Lung microvascular endothelial cell (primary cell): ENCODE measurements at regions not wholly inside any gene's neighbourhood (a gene's known extent, or its start where the extent isn't known, plus 50 kb on each side); places are given as distances from the start of the nearest gene placed in this dataset.
"Not testable (repeated sequence)": the region's sequence is repeated elsewhere in the genome, so short reads cannot be mapped to it uniquely, and the experiment has no call there.

ENCODE experiments used
- DNase-seq, 2 donors: peaks; one replicate each; pipeline versions ENCODE4 v3.0.0 to v3.0.0-alpha.2; 2010; ENCODE audit warnings: low read depth in 2 of 2

DNA sequence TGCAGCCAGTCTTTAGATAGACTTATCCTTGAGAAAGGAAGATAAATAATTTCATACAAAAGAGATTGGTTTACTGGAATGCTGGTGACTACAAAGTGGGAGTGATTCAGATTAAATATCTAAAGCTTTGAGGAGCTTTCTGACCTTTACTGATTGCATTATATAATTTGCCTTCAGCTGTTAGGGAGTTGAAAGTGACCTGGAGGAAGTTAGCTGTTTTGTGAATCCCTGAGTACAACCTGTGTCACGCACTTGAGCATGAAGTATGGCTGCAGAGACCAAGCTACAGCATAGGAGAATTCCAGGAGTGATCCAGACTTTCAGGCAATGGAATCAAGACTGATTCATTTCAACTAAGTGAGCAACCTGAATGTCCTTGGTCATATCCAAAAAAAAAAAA, 1848.3 kb upstream of the RAG2 start:
- DNase-seq: no peak

DNA sequence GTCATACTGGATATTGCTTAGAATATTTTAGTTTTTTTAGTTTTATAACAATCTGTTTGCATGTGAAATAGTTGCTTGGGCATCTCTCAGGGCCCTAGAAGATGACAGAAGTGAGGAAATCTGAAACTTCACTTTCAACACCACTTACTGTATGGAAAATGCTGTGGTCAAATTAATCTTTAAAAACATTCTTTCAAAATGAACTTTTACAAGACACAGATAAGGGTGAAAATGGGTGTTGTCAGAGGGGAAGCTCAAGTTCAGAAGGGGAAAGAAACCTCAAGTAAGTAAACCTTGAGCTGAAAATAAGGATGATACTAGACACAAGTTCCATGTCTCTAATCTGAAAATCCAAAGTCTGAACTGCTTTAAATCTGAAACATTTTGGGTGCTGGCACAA, 1840.1 kb upstream of the RAG2 start:
- no peak for DNase-seq

DNA sequence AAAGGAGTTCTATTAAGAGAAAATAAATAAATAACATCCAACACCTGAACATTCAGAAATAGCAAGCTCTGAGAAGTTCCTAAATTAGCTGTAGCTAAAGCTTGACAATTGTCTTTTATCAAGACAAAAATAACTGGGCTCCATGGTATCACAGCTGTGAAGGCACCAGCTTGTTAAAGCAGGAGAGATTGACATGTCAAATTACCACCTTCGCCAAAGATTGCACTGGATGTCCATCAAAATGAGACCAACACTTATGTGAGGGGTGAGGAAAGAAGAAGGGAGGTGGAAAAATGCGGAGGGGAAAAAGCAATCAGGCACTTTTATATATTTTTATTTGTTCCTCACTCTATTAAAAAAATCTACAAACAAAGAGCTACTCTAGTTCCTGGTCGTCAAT, 1827.5 kb upstream of the RAG2 start:
- DNase-seq: no peak

DNA sequence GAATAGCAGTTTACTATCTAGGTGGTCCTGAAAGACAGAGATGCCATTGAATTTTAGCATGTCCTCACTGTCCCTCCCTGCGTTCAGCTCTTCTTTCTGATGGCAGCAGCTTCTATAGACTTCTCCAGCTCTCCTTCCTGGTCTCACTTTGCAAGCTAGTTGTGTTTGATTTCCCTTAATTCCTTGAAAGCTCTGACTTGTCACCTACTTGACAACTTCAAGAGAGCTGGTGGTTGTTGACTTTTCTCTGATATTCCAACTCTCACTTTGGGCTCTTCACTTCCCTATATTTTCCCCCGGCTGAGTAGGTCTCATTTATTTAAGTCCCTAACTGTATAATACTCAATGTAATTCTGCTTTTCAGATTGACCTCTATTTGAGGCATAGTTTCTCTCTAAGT, 1825.0 kb upstream of the RAG2 start:
- no peak for DNase-seq

DNA sequence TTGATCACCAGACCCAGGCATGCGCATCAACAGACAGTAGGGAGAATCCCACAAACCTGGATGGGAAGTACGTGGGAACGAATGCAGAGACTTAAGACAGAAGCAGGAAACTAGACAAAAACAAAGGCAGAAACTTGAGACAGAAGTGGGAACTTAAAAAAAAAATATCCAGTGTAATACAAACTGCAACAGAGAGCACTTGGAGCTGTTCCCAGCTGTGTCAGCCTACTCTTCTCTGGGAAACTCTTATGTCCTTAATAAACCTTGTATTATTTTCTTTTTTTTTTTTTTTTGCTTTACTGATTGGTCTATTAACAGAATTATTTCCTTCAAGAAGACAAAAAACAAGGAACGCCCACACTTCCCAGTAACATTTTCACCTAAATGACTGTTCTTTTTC, 1818.1 kb upstream of the RAG2 start:
- DNase-seq: no peak

DNA sequence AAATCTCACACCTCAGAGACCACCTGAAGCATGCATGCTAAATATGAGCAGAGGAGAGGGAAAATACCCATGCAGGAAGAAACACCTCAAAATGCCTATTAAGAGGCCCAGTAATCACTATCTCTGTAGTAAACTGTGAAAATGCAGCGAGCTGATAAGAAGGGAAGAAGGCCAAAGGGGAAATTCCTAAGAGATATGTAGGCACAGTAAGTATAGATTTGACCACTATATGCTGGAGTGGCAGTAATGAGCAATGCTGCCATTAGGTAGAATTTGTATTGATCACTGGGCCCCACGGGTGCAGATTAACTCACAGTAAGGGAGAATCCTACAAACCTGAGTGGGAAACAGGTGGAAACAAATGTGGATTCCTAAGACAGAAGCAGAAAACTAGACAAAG, 1813.1 kb upstream of the RAG2 start:
- no peak for DNase-seq

DNA sequence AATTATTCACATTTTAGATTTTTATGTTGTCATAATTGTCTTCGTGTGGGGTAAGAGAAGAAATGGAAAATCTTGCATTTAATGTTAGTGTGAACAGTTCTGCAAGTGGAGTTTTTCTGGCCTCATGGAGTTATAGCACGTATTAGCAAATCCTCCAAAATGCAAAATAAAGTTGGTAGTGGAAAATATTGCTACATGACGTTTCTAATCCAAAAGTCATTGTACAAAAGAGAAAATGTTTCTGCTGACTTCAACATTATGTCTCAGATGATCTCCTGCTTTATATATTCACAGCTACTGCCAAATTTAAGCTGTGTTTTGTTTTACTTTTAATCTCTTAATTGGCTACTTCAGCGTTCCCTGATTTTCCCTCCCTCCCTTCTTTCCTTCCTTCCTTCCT, 1804.0 kb upstream of the RAG2 start:
- no peak for DNase-seq

DNA sequence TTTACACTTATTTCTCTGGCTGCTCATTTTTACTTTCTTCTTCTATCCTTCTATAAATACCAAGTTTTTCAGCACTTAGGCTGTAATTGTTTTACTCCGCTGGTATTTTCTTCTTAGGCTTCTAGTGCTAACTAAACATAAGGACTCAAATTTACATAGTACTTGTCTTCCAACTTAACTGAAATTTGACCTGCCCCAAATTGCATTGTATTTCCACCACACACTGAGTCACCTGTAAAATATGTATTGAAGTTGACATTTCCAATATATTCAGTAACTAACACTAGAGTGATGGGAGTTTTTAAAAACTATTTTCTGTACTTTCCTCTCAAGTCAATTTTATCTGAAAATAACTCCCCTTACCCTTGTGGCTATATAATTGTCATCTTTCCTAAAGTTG, 1794.1 kb upstream of the RAG2 start:
- no peak for DNase-seq

DNA sequence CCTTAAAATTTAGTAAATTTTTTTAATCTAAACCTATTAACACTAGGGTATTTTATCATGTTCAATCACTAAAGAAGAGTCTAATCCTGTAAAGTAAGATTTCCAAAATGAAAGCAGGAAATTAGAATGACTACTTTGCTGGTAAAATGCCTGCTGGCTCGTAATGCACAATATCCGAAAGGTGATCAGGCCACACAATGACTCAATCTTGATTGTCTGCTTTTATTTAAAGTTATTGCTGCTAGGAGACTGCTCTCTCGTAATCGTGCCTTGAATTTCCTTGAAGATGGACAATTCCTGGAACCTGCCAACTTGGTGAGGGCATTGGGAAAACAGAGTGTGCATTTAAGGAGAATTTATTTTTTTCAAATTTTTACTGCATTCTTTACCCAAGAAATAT, 1786.5 kb upstream of the RAG2 start:
- DNase-seq: no peak

DNA sequence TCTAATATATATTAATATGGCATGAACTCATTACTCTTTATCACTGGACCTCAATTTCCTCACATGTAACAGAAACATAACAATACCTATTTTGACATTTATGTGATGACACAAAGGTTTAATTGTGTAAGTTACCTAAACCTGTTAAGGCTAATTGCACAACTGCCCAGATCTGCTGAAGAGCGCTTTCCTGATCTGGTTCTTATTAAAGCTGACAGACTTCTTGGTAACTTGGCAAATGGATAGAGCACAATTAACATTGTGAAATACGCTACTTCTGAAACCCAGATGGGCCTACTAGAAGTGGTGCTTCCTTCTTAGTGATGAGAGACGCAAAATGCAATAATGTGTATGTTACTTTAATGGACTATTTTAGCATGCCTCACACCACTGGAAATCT, 1767.2 kb upstream of the RAG2 start:
- no peak for DNase-seq

DNA sequence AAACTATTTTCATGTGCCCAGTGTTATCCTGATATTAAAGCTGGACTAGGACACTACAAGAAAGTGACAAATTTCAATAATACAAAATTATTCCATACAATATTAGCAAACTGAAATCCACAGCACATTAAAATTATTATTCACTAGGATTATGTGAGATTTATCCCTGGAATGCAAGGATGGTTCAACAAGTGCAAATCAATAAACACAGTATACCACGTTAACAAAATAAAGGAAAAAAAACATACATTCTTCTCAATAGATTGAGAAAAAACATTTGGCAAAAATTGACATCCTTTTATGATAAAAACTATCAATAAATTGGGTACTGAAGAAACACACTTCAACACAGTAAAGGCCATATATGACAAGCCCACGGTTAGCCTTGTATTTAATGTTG, 1758.2 kb upstream of the RAG2 start:
- no peak for DNase-seq

DNA sequence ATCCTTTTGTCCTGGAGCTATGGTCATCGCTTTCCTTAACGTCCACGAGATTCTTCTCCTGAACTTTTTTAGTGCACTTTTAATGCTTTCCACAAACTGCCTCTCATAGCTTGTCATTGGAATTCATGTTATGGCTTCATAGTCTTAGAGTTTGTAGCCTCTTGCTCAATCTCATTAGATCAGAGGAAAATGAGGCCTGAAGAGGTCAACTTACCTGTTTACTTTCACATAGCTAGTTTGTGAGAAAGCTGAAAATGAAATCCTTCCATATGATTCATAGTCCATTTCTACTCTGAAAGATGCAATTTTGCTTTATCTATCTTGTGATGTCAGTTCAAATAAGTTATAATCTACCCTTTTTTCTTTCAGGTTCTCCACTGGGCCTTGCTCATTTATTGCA, 1747.2 kb upstream of the RAG2 start:
- no peak for DNase-seq

DNA sequence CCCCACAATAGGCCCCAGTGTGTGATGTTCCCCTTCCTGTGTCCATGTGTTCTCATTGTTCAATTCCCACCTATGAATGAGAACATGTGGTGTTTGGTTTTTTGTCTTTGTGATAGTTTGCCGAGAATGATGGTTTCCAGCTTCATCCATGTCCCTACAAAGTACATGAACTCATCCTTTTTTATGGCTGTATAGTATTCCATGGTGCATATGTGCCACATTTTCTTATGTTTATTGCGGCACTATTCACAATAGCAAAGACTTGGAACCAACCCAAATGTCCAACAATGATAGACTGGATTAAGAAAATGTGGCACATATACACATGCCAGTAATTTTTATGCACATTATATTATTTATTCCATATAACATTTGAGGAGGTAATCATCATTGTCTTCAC, 1743.6 kb upstream of the RAG2 start:
- DNase-seq: not testable (repeated sequence)

DNA sequence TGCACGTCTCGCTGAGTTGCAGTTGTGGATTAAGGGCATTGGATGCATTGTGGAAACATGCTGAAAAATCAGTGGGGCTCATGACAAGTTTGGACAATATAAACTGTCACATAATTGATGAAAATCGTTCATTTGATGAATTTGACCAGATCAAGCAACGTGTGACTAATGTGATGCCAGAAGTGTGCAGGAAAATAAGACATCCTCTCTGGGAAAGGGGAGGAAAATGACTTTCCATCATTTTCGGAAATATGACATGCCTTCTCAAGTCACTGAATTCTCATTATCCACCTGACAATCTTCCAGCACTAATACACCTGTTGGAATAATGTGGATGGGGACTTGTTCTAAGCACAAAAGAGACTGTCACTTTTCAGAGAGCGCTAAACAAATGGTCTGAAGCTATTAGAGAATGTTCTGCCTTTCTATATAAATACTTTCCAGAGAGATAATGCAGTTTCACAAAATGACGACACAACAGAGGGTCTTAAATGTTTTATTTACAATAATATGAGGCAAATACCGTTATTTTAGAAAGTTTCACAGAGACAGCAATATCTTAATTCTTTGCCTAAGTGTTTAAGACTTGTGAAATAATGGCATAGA, 1741.9 kb upstream of the RAG2 start:
- no peak for DNase-seq

DNA sequence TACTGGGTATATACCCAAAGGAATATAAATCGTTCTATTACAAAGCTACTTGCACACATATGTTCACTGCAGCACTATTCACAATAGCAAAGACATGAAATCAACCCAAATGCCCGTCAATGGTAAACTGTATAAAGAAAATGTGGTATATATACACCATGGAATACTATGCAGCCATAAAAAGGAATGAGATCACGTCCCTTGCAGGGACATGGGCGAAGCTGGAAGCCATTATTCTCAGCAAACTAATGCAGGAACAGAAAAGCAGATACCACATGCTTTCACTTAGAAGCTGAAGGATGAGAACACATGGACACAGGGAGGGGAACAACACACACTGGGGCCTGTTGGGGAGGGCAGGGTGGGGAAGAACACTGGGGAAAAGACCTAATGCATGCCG, 1740.0 kb upstream of the RAG2 start:
- not testable (repeated sequence) for DNase-seq

DNA sequence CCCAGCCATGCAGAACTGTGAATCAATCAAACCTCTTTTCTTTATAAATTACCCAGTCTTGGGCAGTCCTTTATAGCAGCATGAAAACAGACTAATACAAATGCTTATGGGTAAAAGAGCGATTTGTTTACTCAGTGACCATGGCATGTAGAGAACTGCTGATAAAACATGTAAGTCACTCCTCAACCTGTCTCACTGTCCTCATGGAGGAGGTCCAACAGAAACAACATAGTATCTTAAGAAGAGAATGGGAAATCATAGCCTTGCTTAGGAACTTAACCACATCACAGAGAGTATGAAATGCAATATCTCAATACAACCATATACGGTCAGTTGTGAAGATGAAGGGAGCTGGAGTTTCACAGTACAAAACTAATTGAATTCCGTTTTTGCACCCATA, 1734.0 kb upstream of the RAG2 start:
- no peak for DNase-seq

DNA sequence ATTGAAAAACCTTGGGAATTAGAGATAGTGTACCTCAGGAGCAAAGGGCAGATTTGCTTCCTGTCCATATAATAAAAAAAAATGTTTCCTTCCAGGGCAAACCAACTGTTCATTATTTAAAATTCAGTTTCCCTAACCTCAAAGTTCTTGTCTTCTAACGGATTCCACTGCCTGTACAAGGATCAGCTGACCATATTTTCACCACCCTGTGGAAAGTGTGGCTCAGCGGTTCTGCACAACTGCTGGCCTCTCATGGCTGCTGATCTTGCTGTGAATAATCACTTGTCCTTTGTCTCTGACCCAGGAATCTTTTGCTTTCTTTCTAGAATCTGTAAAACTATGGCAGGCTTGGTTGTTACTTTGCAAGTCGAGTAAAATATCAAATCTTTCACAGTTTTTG, 1732.5 kb upstream of the RAG2 start:
- DNase-seq: no peak

DNA sequence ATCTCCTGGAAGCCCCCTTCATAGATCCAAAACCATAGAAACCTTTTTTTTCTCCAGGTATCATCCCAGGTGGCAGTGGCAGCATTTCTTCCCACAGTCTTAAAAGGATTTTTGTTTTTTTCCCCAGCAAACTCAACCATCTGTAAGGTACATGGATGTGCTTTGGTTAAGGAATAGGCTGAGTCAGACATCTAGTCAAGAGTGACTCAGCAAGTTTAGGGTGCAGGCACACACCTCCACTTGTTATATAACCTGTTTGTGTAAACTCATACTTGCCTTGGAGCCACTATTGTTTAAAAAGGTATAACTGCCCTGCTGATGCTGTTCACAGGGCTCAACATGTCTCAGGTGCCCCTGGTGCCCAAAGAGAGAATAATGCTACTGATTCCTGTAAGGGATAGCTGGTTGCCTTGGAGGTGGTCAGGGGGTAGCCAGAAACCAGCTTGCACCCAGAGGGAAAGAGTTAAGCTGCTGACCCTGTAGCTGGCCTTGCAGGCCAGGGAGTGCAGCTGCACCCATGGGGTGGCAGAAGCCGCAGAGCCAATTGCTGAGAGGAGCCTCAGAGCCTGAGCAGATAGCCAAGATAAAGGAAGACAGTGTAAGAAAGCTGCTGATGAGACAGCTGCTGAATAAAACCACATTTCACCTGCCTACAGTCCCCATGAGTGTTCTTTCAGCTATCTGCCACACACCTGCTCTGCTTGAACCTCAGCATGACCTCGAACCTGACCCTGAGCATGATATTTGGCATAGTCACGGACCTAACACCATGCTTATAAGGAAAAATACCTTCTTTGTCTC, 1726.1 kb upstream of the RAG2 start:
- DNase-seq: no peak

DNA sequence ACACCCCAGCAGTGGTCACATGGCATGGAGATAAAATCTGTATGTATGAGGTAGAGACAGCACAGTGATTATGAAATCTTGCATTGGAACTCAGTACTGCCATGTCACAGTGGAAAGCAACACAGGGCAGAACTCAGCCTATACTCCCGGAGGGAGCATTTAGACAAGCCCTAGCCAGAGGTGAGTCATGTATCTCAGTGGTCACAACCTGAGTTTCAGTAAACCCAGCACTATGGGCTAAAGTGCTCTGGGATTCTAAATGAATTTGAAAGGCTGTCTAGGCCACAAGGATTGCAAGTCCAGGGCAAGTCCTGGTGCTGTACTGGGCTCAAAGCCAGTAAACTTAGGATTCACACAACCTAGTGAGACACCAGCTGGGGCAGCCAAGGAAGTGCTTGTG, 1717.1 kb upstream of the RAG2 start:
- no peak for DNase-seq

DNA sequence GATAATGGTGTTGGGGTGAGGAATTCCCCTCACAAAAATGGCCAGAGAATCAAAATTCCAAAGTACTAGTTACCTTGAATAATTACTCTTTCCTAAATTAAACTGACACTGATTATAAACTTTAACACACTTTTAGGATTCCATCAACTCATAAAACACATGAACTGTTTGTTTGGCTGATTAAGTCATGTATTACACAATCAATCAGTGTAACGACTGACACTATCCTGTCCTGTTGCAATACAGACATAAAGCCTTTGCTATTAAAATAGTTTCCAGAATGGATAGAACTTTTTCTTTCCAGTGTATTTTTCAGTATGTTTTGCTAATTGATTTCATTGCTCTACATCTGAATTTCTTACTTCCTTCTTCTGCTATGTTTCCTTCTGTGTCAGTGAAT, 1709.4 kb upstream of the RAG2 start:
- no peak for DNase-seq

DNA sequence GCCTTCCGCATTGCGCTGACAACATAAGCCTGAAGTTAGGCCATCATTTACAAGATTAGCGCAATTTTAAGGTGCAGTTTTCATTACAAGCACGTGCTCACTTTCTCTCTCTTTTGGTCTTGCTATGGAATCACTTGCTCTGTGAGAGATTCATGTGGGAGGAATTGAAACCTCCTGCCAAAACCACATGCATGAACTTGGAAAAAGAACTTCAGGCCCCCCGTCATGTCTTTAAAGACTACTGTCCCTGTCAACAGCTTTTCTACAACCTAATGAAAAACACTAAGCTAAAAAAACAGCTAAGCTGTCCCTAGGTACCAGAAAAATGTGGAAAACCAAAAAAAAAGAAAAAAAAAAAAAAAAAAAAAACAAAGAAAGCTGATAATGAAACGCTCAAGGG, 1707.6 kb upstream of the RAG2 start:
- DNase-seq: no peak

DNA sequence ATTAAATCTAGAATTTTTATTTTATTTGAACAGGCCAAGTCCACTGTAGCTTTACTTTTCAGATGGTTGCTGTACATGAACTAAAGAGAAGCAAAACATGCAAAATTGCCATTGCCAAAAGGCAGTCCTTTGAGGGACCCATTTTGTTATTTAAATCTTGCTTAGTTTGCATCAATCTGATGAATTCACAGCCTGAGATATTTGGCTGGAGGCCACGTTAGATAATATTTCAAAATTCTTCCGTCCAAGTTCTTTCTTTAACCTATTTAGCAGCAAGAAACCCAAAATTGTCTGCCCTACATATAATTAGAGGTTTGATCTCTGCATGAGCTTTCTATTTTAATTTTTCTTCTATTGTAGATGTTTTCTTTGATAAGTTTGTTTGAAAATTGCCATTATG, 1706.9 kb upstream of the RAG2 start:
- no peak for DNase-seq

DNA sequence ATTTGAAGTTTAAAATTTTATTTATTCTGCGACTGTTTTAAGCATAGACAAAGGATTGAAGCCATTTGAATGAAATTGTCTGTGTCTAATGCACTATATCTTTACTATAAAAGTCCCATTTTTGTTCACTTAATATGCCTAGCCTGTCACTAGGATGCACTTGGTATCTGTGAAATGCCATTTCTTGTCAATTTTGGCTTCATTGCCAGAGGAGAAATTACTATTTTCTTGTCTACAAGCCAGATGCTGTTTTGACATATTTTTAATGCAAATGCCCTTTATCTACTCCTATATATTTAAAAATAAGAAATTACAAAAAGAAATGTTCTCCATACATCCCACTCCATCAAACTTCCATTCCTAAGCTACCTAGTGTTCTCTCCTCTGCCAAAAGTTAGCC, 1704.5 kb upstream of the RAG2 start:
- DNase-seq: no peak

DNA sequence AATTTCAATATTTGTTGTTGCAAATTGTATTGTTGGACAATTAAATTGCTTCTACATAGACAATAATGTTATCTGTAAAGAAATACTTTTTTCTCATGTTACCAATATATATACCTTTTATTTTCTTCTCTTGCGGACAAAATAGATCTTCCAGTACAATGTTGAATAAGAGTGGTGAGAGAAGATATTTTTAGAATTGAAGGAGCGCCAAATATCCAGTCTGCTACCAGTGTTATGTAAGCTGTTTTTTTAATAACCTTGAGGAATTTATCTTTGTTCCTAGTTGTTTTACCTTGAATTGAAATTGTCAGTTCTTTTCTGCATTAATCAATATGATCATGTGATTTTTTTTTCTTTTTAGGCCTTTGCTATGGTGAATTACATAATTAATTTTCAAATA, 1702.5 kb upstream of the RAG2 start:
- DNase-seq: no peak
